GM21526 (cell line): ENCODE measurements at regions not wholly inside any gene's neighbourhood (a gene's known extent, or its start where the extent isn't known, plus 50 kb on each side); places are given as distances from the start of the nearest gene placed in this dataset.

Source experiments
- ATAC-seq: cut with Tn5 transposase; IDR thresholded peaks from one replicate; pipeline ENCODE4 v1.9.1; 2021; ENCODE audit warnings: moderate library complexity; ENCODE audit not compliant: unreplicated experiment, low FRiP score

- ATAC-seq: no peak
Observed at GRCh38 chr5:19342942-19343341, 645.1 kb downstream of the CDH18 start.

- ATAC-seq: no peak
Observed at GRCh38 chr5:19352120-19352519, 635.9 kb downstream of the CDH18 start.

- no peak for ATAC-seq
Observed at GRCh38 chr5:19369048-19369447, 619.0 kb downstream of the CDH18 start.

GRCh38 chr5:19369561-19369960, 618.4 kb downstream of the CDH18 start:
- ATAC-seq: no peak

GRCh38 chr5:19370655-19371386, 617.2 kb downstream of the CDH18 start:
- ATAC-seq: no peak

- ATAC-seq: no peak
Observed at GRCh38 chr5:19388391-19388790, 599.6 kb downstream of the CDH18 start.

GRCh38 chr5:19401032-19401431, 587.0 kb downstream of the CDH18 start:
- ATAC-seq: no peak

GRCh38 chr5:19406576-19407365, 581.2 kb downstream of the CDH18 start:
- ATAC-seq: no peak

- no peak for ATAC-seq
Observed at GRCh38 chr5:19408149-19408548, 579.9 kb downstream of the CDH18 start.

GRCh38 chr5:19411936-19412335, 576.1 kb downstream of the CDH18 start:
- ATAC-seq: no peak
